HCT116 (cell line): ENCODE measurements at regions not wholly inside any gene's neighbourhood (a gene's known extent, or its start where the extent isn't known, plus 50 kb on each side); places are given as distances from the start of the nearest gene placed in this dataset.

Experiments
- CTCF ChIP-seq, 3 experiments: fragments of 200-600 bp in 1 of 3; sonication (generic) in 1 of 3; IDR thresholded peaks in 2 of 3; conservative IDR thresholded peaks in 1 of 3; 2 replicates each; pipeline ENCODE4 v1.5.1; 2012 to 2017; ENCODE audit warnings: low read depth in 2 of 3, low read length in 2 of 3, antibody characterized with exemption in 1 of 3, borderline replicate concordance in 1 of 3, control low read depth in 1 of 3, mild to moderate bottlenecking in 1 of 3, mixed read lengths in 1 of 3, mixed run types in 1 of 3, moderate library complexity in 1 of 3; ENCODE audit not compliant: insufficient read depth in 1 of 3
- EZH2 ChIP-seq: fragments of 200-600 bp; sonication (generic); IDR thresholded peaks from 2 replicates; pipeline ENCODE4 v1.6.1; 2017; ENCODE audit warnings: antibody characterized with exemption, mixed run types
- JUND ChIP-seq: IDR thresholded peaks from 2 replicates; pipeline ENCODE4 v1.6.1; 2012
- POLR2A ChIP-seq: IDR thresholded peaks from 2 replicates; pipeline ENCODE4 v1.7.0; 2011; ENCODE audit warnings: borderline replicate concordance; ENCODE audit not compliant: insufficient read depth, insufficient read length; ENCODE audit errors: extremely low read depth
- REST ChIP-seq: IDR thresholded peaks from 2 replicates; pipeline ENCODE4 v1.6.1; 2012; ENCODE audit warnings: low read depth

GRCh38 chr4:100129774-100130173 is 60.5 kb downstream of the DDIT4L start:
- TF ChIP-seq CTCF (IDR thresholded peaks at IDR 0.05 in 2 of 3, conservative IDR thresholded peaks at IDR 0.05 in 1 of 3; ENCODE audit: borderline replicate concordance in 1 of 3, insufficient read depth in 1 of 3, low read depth in 2 of 3, low read length in 2 of 3) (no peak), REST (no peak), EZH2 (no peak), JUND (no peak), POLR2A (no peak)
